Large intestine (tissue), 3 donors: ENCODE measurements at regions not wholly inside any gene's neighbourhood (a gene's known extent, or its start where the extent isn't known, plus 50 kb on each side); places are given as distances from the start of the nearest gene placed in this dataset.

Experiments used
- DNase-seq, 2 donors: peaks; one replicate each; pipeline versions ENCODE4 v3.0.0 to v3.0.0-alpha.2; 2013
- H3K27ac ChIP-seq: one replicate; pipeline ENCODE4 v1.5.1; 2013; ENCODE audit warnings: low read length
- H3K27me3 ChIP-seq: 2 replicates; pipeline ENCODE4 v1.6.1; 2013; ENCODE audit warnings: low read length; ENCODE audit not compliant: control insufficient read depth, insufficient read depth
- H3K36me3 ChIP-seq: 2 replicates; pipeline ENCODE4 v1.6.1; 2013; ENCODE audit warnings: low read length; ENCODE audit not compliant: control insufficient read depth, insufficient read depth
- H3K4me1 ChIP-seq: one replicate; pipeline ENCODE4 v1.6.1; 2013; ENCODE audit warnings: low read length; ENCODE audit not compliant: control insufficient read depth, insufficient read depth
- H3K4me3 ChIP-seq: one replicate; pipeline ENCODE4 v1.5.1; 2013; ENCODE audit warnings: low read length
- H3K9me3 ChIP-seq: one replicate; pipeline ENCODE4 v1.6.1; 2013; ENCODE audit warnings: mild to moderate bottlenecking, low read depth, low read length, moderate library complexity; ENCODE audit not compliant: control insufficient read depth
- WGBS: methylation state at CpG from one replicate; pipeline ENCODE4 v1.1.5; 2013; ENCODE audit warnings: low lambda C conversion rate; ENCODE audit not compliant: insufficient coverage; 5-methylcytosine and 5-hydroxymethylcytosine counted together

DNA sequence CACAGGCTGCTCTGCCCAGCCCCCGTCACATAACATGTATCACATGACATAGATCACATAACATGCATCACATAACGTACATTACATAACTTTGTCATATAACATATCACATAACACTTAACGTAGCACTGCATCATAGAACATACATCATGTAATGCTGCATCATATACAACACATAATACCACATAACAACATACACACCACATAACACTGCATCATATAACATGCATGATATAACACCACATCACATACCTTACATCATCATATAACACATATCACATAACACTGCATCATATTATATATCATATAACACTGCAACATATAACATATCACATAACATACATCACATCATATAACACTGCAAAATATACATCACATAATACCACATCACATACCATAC is 83.8 kb downstream of the AXIN2 start:
- Histone ChIP-seq H3K27ac (no peak overlapping the region), H3K9me3 (no peaks in the 10 kb centered on the region), H3K36me3 (no peaks in the 10 kb centered on the region), H3K4me1 (peaks cover 7% of the 10 kb centered on the region), H3K27me3 (no peaks in the 10 kb centered on the region), H3K4me3 (no peak overlapping the region)
- DNase-seq = no peak
- no CpG with 5 or more reads among the region's 3 CpGs for WGBS

DNA sequence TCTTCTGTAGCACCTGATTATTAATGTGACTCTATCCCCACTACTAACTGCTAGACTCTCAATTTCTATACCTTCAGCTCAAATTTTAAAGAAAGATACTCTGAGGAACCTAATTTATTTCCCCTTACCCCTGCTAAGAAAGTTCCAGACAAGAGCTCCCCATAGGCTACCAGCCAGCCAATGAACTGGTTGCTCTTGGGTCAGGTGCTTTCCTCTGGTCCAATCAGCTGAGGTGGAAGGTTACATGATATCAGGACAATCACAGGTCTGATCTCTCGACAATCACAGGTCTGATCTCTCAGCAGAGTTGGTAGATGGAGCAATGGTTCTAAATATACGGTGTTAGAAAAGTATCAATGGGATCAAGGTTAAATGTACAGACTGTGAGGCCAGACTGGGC is 86.8 kb downstream of the AXIN2 start:
- Histone ChIP-seq H3K4me1 (peaks cover 7% of the 10 kb centered on the region), H3K27me3 (no peaks in the 10 kb centered on the region), H3K4me3 (no peak overlapping the region), H3K27ac (no peak overlapping the region), H3K36me3 (no peaks in the 10 kb centered on the region), H3K9me3 (peaks cover 3% of the 10 kb centered on the region)
- no peak for DNase-seq
- WGBS = 40% methylated on average over 1 of the region's 2 CpGs

DNA sequence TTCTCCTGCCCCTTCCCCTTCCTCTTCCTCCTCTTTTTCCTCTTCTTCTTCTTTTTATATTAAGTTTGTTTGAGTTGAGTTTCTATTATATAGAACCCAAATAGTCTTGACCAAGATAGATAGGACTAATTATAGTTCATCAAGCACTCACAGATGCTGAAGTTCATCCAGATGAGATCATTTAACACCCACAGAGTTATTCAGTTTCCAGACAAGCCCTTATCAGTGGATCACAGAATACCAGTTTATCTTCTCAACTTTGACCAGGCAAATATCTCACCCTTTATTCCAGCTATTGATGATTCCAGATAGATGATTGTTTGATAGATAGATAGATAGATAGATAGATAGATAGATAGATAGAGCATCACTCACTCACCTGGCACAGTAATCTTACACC is 87.5 kb downstream of the AXIN2 start:
- no peak for DNase-seq
- Histone ChIP-seq H3K4me1 (peaks cover 7% of the 10 kb centered on the region), H3K27ac (no peak overlapping the region), H3K4me3 (no peak overlapping the region), H3K27me3 (no peaks in the 10 kb centered on the region), H3K36me3 (no peaks in the 10 kb centered on the region), H3K9me3 (peaks cover 3% of the 10 kb centered on the region)

DNA sequence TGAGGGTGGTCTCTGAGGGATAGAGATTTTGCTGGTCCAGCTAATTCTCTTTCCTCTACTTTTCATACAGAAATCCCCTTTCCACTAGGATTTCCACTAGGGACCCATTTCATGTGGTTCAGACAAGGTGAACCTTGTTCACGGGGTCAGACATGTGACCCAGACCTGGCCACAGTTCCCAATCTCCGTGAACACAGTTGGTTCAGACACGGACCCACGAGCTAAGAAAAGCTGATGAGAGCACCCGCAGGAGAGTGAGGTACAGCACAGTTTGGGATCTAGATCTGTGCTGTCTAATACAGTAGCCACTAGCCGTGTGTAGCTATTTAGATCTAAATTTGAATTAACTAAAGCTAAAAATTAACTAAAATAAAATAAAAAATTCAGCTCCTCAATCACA is 88.1 kb downstream of the AXIN2 start:
- H3K36me3 ChIP-seq = no peaks in the 10 kb centered on the region
- H3K9me3 ChIP-seq = peaks cover 3% of the 10 kb centered on the region
- no CpG with 5 or more reads among the region's 6 CpGs for WGBS
- no peak overlapping the region for H3K4me3 ChIP-seq
- H3K4me1 ChIP-seq = peaks cover 7% of the 10 kb centered on the region
- no peak overlapping the region for H3K27ac ChIP-seq
- no peaks in the 10 kb centered on the region for H3K27me3 ChIP-seq
- no peak for DNase-seq

DNA sequence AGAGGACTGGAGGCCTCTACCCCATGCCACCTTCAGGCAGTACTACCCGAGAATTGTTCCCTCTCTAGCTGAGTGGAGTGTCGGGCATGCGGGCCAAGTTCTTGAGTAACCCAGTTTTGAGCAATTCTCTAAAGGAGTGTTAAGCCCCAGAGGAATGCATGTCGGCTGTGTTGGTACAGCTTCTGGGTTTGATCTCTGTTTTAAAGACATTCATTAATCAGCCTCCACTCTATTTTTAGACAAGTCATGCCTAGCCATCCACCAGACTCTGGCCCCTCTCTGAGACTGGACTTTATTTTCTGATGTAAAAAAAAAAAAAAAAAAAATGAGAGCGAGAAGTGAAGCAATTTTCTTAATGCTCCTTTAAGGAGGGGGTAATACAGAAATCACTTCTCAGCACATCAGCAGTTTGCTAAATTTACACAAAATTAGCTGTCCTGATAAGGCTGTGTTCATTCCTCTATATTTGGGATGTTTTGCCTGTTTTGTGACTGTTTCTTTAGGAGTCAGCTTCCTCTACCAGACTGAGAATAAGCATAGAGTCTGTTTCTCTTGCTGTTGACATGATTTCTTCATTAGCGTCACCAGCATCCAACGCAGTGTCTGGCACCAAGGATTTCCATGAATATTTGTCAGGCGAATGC is 88.7 kb downstream of the AXIN2 start:
- Histone ChIP-seq H3K27ac (no peak overlapping the region), H3K4me3 (no peak overlapping the region), H3K36me3 (no peaks in the 10 kb centered on the region), H3K4me1 (peaks cover 7% of the 10 kb centered on the region), H3K9me3 (peaks cover 3% of the 10 kb centered on the region), H3K27me3 (no peaks in the 10 kb centered on the region)
- DNase-seq = no peak
- no CpG with 5 or more reads among the region's 8 CpGs for WGBS

DNA sequence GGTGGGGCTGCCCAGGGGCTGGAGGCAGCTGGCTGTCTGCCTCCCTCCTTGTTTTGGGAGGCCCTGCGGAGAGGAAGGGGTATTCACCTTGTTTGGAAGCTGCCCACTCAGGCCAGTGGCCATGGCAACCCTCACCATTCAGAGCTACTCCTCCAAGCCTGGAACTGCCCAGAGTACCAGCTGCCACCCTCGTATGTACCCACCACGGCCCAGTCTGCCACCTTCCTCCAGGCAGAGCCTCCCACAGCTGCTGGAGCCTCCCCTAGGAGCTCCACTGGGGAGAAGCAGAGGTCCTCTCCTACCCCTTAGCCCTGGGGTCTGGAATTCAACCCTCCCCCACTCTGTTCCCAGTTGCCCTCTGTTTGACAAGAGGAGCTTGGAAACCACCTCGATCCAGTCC is 90.7 kb downstream of the AXIN2 start:
- Histone ChIP-seq H3K9me3 (peaks cover 3% of the 10 kb centered on the region), H3K4me1 (peaks cover 7% of the 10 kb centered on the region), H3K4me3 (no peak overlapping the region), H3K27me3 (no peaks in the 10 kb centered on the region), H3K36me3 (no peaks in the 10 kb centered on the region), H3K27ac (no peak overlapping the region)
- WGBS = no CpG with 5 or more reads among the region's 4 CpGs
- DNase-seq = no peak

DNA sequence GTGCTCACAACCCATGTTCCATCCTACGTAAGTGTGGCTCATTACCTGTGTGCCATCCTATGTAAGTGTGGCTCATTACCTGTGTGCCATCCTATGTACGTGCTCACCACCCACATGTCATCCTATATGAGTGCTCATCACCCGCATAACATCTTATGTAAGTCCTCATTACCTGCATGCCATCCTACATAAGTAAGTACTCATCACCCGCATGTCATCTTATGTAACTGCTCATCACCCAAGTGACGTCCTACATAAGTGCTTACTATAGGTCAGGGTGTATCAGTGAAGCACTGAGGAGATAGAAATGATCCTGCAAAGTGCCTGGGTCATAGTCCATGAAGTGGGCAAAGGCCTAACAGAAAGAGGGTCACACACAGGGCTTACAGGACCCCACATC is 93.1 kb downstream of the AXIN2 start:
- Histone ChIP-seq H3K4me1 (no peaks in the 10 kb centered on the region), H3K27ac (no peak overlapping the region), H3K4me3 (no peak overlapping the region), H3K36me3 (no peaks in the 10 kb centered on the region), H3K9me3 (peaks cover 3% of the 10 kb centered on the region), H3K27me3 (no peaks in the 10 kb centered on the region)
- 100% methylated on average over 2 of the region's 5 CpGs for WGBS
- no peak for DNase-seq

DNA sequence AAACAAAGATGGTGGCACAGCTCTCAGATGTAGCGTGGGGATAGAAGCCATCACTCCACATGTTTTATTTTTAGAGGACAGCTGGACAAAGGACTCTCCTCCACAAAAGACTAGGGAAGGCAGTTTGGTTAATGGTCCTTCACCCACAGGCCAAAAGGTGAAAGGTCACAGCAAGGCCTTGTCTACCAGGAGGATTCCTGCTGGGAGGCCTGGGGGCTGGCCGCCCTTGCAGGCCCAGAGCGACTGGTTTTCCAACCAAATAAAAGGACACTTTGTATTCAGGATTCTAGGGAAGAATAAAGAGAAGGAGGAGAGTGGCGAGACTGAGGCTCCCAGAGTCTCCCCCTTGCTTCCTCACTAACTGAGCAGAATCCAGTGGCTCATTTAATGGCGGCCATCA is 94.3 kb downstream of the AXIN2 start:
- no peak for DNase-seq
- Histone ChIP-seq H3K4me1 (no peaks in the 10 kb centered on the region), H3K36me3 (no peaks in the 10 kb centered on the region), H3K9me3 (peaks cover 3% of the 10 kb centered on the region), H3K27me3 (no peaks in the 10 kb centered on the region), H3K4me3 (no peak overlapping the region), H3K27ac (no peak overlapping the region)
- 100% methylated on average over 1 of the region's 5 CpGs for WGBS

DNA sequence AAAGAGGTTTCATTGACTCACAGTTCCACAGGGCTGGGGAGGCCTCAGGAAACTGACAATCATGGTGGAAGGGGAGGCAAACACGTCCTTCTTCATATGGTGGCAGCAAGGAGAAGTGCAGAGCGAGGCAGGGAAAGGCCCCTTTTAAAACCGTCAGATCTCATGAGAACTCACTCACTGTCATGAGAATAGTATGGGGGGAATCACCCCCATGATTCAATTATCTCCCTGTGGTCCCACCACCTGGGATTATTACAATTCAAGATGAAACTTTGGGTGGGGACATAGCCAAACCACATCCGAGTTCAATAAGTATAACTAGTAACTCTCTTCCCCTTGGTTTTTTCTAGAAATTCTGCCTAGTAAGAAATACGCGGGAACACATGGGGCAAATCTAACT is 94.9 kb downstream of the AXIN2 start:
- 100% methylated on average over 1 of the region's 6 CpGs for WGBS
- Histone ChIP-seq H3K4me1 (no peaks in the 10 kb centered on the region), H3K27me3 (no peaks in the 10 kb centered on the region), H3K36me3 (no peaks in the 10 kb centered on the region), H3K27ac (no peak overlapping the region), H3K4me3 (no peak overlapping the region), H3K9me3 (peaks cover 3% of the 10 kb centered on the region)
- no peak for DNase-seq

DNA sequence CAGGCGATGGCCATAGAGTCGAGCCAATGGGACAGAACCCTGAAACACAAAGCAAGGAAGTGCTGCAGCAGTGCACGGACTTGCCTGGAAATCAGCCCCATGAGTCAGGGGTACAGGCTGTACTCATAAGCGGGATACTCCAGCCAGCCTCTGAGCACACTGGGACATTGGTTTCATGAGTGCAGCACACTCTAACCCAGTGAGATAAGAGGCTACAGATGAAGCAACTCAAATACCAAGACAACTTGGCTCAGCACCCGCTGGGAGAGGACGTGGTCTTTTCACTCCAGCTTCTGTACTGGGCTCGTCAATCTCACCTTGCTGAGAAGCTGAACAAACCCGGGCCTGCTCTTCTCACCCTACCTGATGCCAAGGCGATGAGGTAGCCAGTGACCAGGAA is 98.2 kb downstream of the AXIN2 start:
- no peaks in the 10 kb centered on the region for H3K9me3 ChIP-seq
- no peak for DNase-seq
- H3K27me3 ChIP-seq = no peaks in the 10 kb centered on the region
- H3K4me1 ChIP-seq = no peaks in the 10 kb centered on the region
- WGBS = 100% methylated on average over 3 of the region's 9 CpGs
- H3K27ac ChIP-seq = no peak overlapping the region
- H3K4me3 ChIP-seq = no peak overlapping the region
- H3K36me3 ChIP-seq = no peaks in the 10 kb centered on the region

DNA sequence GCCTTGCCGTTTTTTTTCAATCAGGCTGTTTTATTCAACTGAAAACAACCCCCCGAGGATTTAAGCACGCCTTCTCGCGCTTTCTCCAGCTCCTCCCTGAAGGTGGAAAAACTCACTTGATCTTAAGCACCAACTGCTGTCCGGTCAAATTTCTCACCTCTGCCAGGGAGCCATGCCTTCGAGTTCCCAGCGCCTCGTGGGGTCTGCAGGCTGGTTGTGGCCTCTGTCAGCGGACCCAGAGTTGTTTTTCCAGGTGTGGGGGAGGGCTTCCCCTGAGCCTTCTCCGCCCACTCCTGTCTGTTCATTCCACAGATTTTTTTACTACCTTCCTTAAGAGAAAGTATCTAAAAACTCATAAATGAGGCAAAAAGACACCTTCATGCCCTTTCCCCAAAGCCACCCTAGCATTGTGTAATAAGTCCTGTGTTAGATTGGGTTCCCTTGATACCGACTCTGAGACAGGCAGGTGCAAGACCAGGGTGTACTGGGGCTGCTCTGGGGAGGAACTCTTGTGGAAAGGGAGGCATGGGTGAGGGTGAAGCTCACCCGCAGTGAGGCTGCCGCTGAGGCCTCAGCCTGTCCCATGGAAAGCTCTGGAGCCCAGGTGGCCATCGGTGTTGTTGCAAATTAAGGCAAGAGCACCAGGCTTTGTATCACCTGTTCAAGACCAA is 101.6 kb downstream of the AXIN2 start:
- no peaks in the 10 kb centered on the region for H3K36me3 ChIP-seq
- H3K27ac ChIP-seq = no peak overlapping the region
- 63% methylated on average over 5 of the region's 15 CpGs for WGBS
- no peak for DNase-seq
- H3K27me3 ChIP-seq = no peaks in the 10 kb centered on the region
- peaks cover 7% of the 10 kb centered on the region for H3K4me1 ChIP-seq
- H3K4me3 ChIP-seq = no peak overlapping the region
- no peaks in the 10 kb centered on the region for H3K9me3 ChIP-seq
